Esophagus squamous epithelium (tissue), 4 donors: ENCODE measurements at regions not wholly inside any gene's neighbourhood (a gene's known extent, or its start where the extent isn't known, plus 50 kb on each side); places are given as distances from the start of the nearest gene placed in this dataset.

Source experiments
- CTCF ChIP-seq, 6 experiments: fragments of 450-650 bp in 4 of 6; fragments of 200-600 bp in 2 of 6; sonication (generic) in 2 of 6; IDR thresholded peaks; one replicate each; pipeline ENCODE4 v1.5.1; 2016 to 2019; ENCODE audit warnings: antibody characterized with exemption in 6 of 6, mild to moderate bottlenecking in 4 of 6, moderate library complexity in 4 of 6
- POLR2A ChIP-seq, 4 donors: fragments of 450-650 bp; IDR thresholded peaks; one replicate each; pipeline ENCODE4 v1.6.1; 2017; ENCODE audit warnings: antibody characterized with exemption in 4 of 4, mild to moderate bottlenecking in 4 of 4, moderate library complexity in 3 of 4

GRCh38 chr3:187852842-187853730 is 107.8 kb upstream of the BCL6 start:
- no peak for TF ChIP-seq CTCF (IDR thresholded peaks at IDR 0.05)
- TF ChIP-seq POLR2A (IDR thresholded peaks at IDR 0.05), result no peak
